ENCODE measurements at regions not wholly inside any gene's neighbourhood (a gene's known extent, or its start where the extent isn't known, plus 50 kb on each side); places are given as distances from the start of the nearest gene placed in this dataset.

DNA sequence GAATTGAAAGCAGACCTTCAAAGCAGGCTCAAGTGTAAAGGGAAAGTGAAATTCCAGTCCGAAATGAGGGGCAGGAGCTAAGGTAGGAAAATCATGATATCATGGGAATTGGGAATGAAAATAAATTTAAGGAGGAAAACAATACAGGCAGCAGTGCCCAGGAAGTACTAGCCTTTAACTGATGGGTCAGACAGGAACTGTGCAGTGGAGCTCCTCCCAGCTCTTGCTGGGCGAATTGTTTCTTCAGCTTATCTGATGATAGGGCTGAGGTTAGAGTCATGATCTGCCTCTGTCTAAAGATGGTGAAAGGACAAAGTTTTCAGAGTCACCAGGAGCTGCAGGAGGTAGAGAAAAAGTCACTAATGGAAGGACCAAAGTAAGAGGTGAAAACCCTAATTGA is 457.9 kb upstream of the PTCHD4 start:
- TF ChIP-seq, protein P1, sequence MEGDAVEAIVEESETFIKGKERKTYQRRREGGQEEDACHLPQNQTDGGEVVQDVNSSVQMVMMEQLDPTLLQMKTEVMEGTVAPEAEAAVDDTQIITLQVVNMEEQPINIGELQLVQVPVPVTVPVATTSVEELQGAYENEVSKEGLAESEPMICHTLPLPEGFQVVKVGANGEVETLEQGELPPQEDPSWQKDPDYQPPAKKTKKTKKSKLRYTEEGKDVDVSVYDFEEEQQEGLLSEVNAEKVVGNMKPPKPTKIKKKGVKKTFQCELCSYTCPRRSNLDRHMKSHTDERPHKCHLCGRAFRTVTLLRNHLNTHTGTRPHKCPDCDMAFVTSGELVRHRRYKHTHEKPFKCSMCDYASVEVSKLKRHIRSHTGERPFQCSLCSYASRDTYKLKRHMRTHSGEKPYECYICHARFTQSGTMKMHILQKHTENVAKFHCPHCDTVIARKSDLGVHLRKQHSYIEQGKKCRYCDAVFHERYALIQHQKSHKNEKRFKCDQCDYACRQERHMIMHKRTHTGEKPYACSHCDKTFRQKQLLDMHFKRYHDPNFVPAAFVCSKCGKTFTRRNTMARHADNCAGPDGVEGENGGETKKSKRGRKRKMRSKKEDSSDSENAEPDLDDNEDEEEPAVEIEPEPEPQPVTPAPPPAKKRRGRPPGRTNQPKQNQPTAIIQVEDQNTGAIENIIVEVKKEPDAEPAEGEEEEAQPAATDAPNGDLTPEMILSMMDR (IDR thresholded peaks at IDR 0.05; ENCODE audit: borderline replicate concordance, control extremely low read depth, extremely low read depth, insufficient read depth, missing control alignments): no peak
- in situ Hi-C loops (cut with MboI; ENCODE audit: low sequenced_read_pairs, unreplicated experiment): no loop called here
- no peak for DNase-seq (ENCODE audit: low spot score)

DNA sequence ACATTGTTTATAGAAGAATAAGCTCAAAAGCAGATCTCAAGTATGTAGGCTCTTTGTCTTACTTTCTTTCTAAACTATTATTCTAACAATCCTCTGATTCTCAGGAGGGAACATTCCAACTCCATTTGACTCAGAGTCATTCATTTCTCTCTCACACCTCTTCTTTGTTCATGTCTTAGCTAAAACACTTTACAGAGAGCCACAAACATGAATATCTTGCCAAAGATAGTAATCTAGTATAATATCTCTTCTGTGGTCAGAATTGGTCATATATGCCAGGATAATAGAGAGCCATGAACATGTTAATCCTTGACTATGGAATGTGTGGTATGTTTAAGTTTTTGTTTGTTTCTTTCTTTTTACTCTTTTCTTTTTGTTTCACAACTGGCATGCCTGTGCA is 456.0 kb upstream of the PTCHD4 start:
- in situ Hi-C loops (cut with MboI; ENCODE audit: low sequenced_read_pairs, unreplicated experiment): no loop called here
- no peak for DNase-seq (ENCODE audit: low spot score)
- TF ChIP-seq, protein P1 (IDR thresholded peaks at IDR 0.05; ENCODE audit: borderline replicate concordance, control extremely low read depth, extremely low read depth, insufficient read depth, missing control alignments): no peak

DNA sequence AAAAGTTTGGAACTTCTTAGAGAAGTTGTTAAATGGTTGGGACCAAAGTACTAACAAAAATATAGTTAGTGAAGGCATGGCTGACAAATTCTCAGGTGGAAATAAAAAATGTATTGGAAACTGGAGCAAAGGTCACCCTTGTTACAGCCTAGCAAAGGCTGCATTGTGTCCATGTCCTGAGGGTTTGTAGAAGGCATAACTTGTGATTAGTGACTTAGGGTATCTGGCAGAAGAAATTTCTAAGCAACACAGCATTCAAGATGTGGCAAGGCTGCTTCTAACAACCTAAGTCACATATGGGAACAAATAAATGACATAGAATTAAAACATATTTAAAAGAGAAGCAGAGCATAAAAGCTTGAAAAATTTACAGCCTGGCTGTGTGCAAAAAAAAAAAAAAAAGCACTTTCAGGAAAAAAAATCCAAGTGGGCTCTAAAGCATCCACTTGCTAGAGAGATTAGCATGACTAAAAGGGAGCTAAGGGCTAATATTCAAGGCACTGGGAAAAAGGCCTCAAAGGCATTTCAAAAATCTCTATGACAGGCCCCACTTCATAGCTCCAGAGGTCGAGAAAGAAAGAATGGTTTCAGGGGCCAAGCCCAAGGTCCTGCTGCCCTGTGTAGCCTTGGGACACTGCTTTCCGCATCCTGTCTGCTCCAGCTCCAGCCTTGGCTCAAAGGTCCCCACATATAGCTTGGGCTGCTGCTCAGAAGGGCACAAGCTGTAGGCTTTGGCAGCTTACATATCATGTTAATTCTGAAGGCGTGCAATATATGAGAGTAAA is 453.2 kb upstream of the PTCHD4 start:
- in situ Hi-C loops (cut with MboI; ENCODE audit: low sequenced_read_pairs, unreplicated experiment): no loop called here
- no peak for DNase-seq (ENCODE audit: low spot score)
- TF ChIP-seq, protein P1 (IDR thresholded peaks at IDR 0.05; ENCODE audit: borderline replicate concordance, control extremely low read depth, extremely low read depth, insufficient read depth, missing control alignments): no peak

DNA sequence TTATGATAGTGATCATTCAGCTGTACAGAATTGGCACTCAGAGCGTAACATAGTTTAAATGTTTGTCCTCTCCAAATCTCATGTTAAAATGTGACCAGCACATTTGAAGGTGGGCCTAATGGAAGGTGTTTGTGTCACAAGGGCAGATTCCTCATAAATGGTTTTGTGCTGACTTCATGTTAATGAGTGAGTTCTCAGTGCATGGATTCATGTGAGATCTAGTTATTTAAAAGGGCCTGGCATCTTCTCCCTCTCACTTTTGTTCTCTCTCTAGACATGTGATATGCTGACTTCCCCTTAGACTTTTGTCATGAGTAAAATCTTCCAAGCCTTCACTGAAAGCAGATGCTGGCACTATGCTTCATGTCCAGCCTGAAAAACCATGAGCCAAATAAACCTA is 452.4 kb upstream of the PTCHD4 start:
- DNase-seq (ENCODE audit: low spot score): no peak
- TF ChIP-seq, protein P1 (IDR thresholded peaks at IDR 0.05; ENCODE audit: borderline replicate concordance, control extremely low read depth, extremely low read depth, insufficient read depth, missing control alignments): no peak
- in situ Hi-C loops (cut with MboI; ENCODE audit: low sequenced_read_pairs, unreplicated experiment): no loop called here

DNA sequence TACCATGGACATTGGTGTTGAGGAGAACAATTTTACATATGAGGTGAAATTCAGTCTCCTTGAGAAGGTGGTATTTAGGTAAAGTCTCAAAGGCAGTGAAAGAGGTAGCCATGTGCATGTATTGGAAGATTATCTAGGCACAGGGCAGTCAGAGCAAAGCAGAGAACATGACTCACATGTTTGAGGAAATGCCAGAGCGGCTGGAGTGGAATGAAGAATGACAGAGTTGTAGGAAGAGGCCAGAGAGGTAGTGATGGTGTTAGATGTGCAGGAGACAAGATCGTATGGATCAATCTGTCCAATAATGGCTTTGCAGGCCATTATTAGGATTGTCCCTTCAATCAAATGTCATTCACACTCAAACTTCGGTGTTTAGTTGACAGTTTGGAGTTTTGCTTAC is 449.4 kb upstream of the PTCHD4 start:
- TF ChIP-seq, protein P1 (IDR thresholded peaks at IDR 0.05; ENCODE audit: borderline replicate concordance, control extremely low read depth, extremely low read depth, insufficient read depth, missing control alignments): no peak
- DNase-seq (ENCODE audit: low spot score): no peak
- in situ Hi-C loops (cut with MboI; ENCODE audit: low sequenced_read_pairs, unreplicated experiment): no loop called here

DNA sequence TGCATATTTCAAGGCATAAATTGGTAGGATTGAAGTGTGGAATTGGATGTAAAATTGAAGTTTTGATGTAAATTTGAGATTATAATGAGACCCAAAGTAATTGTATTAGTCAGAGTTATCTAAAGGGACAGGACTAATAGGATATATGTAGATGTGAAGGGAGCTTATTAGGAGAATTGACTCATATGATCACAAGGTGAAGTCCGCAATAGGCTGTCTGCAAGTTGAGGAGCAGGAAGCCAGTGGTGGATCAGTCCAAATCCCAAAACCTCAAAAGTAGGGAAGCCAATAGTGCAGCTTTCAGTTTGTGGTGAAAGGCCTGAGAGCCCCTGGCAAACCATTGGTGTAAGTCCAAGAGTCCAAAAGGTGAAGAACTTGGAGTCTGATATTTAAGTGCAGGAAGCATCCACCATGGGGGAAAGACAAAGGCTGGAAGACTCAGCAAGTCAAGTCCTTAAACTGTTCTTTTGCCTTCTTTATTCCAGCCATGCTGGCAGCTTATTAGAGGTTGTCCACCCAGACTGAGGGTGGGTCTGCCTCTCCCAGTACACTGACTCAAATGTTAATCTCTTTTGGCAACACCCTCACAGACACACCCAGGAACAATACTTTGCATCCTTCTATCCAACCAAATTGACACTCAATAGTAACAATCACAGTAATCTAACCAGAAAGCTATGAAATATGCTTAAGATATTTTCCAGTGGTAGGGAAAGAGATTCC is 442.6 kb upstream of the PTCHD4 start:
- DNase-seq (ENCODE audit: low spot score): no peak
- TF ChIP-seq, protein P1 (IDR thresholded peaks at IDR 0.05; ENCODE audit: borderline replicate concordance, control extremely low read depth, extremely low read depth, insufficient read depth, missing control alignments): no peak
- in situ Hi-C loops (cut with MboI; ENCODE audit: low sequenced_read_pairs, unreplicated experiment): no loop called here

All from GM13976 (cell line).